Peyer's patch (tissue), 4 donors: ENCODE measurements at regions not wholly inside any gene's neighbourhood (a gene's known extent, or its start where the extent isn't known, plus 50 kb on each side); places are given as distances from the start of the nearest gene placed in this dataset.

ENCODE experiments used
- DNase-seq, 3 donors: peaks; one replicate each; pipeline ENCODE4 v3.0.0-alpha.2; 2017 to 2019
- H3K27ac ChIP-seq, 4 donors: fragments of 200-600 bp; sonication (generic); one replicate each; pipeline ENCODE4 v1.5.1; 2016 to 2019
- H3K27me3 ChIP-seq, 2 donors: fragments of 200-600 bp; sonication (generic); one replicate each; pipeline ENCODE4 v1.5.1; 2019
- H3K36me3 ChIP-seq, 3 donors: fragments of 200-600 bp; sonication (generic); one replicate each; pipeline ENCODE4 v1.5.1; 2016 to 2019
- H3K4me1 ChIP-seq, 4 donors: fragments of 200-600 bp; sonication (generic); one replicate each; pipeline ENCODE4 v1.5.1; 2016 to 2019
- H3K4me3 ChIP-seq, 4 donors: fragments of 200-600 bp; sonication (generic); 1 replicate in 3 of 4; 2 replicates in 1 of 4; pipeline ENCODE4 v1.5.1; 2016 to 2019; ENCODE audit warnings: mild to moderate bottlenecking in 1 of 4
- H3K9me3 ChIP-seq, 4 donors: fragments of 200-600 bp; sonication (generic); one replicate each; pipeline ENCODE4 v1.5.1; 2016 to 2019; ENCODE audit warnings: mild to moderate bottlenecking in 1 of 4
- POLR2A ChIP-seq, 2 donors: fragments of 450-650 bp; IDR thresholded peaks; one replicate each; pipeline ENCODE4 v1.5.1; 2017; ENCODE audit warnings: antibody characterized with exemption in 2 of 2, mild to moderate bottlenecking in 2 of 2, moderate library complexity in 2 of 2
- TF ChIP-seq, protein P1 (sequence below), 6 experiments: fragments of 450-650 bp in 4 of 6; fragments of 200-600 bp in 2 of 6; sonication (generic) in 1 of 6; IDR thresholded peaks; one replicate each; pipeline ENCODE4 v1.5.1; 2017 to 2019; ENCODE audit warnings: antibody characterized with exemption in 6 of 6, mild to moderate bottlenecking in 3 of 6, moderate library complexity in 1 of 6

DNA sequence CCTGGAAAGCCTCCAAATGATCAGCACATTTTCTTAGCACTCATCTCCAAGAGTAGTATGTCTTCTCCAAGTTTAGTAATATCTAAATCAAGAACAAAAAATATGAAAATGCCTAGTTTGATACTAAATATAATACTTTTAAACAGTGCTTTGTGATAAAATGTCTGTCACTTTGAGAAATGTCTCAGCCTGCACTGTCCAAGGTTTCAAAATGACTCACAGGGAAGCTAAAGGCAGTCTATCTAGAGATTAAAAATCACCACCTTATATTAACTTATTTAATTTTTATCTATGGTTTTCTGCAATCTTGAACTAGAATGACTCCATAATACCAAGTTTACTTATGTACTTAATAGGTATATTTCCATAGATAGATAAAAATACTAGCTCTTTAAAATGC lies 633.0 kb upstream of the C9orf72 start:
- Histone ChIP-seq H3K36me3 (no peaks in the 10 kb centered on the region), H3K27ac (no peak overlapping the region), H3K9me3 (no peaks in the 10 kb centered on the region), H3K4me1 (no peaks in the 10 kb centered on the region), H3K27me3 (no peaks in the 10 kb centered on the region), H3K4me3 (no peak overlapping the region)
- no peak for DNase-seq
- TF ChIP-seq POLR2A (IDR thresholded peaks at IDR 0.05) = no peak
- TF ChIP-seq, protein P1, sequence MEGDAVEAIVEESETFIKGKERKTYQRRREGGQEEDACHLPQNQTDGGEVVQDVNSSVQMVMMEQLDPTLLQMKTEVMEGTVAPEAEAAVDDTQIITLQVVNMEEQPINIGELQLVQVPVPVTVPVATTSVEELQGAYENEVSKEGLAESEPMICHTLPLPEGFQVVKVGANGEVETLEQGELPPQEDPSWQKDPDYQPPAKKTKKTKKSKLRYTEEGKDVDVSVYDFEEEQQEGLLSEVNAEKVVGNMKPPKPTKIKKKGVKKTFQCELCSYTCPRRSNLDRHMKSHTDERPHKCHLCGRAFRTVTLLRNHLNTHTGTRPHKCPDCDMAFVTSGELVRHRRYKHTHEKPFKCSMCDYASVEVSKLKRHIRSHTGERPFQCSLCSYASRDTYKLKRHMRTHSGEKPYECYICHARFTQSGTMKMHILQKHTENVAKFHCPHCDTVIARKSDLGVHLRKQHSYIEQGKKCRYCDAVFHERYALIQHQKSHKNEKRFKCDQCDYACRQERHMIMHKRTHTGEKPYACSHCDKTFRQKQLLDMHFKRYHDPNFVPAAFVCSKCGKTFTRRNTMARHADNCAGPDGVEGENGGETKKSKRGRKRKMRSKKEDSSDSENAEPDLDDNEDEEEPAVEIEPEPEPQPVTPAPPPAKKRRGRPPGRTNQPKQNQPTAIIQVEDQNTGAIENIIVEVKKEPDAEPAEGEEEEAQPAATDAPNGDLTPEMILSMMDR (IDR thresholded peaks at IDR 0.05) = no peak

DNA sequence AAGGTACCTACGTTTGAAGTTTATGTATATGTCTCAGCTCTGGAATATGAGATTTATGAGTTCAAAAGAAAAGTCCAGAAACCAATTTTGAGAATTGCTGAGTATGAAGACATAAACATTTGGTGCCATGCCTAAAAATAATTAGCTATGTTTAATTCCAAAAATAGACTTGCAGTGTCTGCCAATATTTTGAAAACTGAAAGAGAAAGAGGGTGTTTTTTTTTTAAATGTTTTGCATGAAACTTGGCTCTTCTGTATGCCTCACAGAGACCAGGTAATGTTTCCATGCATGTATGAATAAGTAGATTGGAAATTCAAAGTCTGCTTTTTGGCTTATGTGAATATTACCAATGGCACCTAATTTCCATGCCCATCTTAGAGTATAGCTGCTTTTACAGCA lies 634.4 kb upstream of the C9orf72 start:
- Histone ChIP-seq H3K9me3 (no peaks in the 10 kb centered on the region), H3K36me3 (no peaks in the 10 kb centered on the region), H3K4me3 (no peak overlapping the region), H3K27ac (no peak overlapping the region), H3K27me3 (no peaks in the 10 kb centered on the region), H3K4me1 (no peaks in the 10 kb centered on the region)
- TF ChIP-seq POLR2A (IDR thresholded peaks at IDR 0.05) = no peak
- TF ChIP-seq, protein P1 (IDR thresholded peaks at IDR 0.05) = no peak
- DNase-seq = no peak

DNA sequence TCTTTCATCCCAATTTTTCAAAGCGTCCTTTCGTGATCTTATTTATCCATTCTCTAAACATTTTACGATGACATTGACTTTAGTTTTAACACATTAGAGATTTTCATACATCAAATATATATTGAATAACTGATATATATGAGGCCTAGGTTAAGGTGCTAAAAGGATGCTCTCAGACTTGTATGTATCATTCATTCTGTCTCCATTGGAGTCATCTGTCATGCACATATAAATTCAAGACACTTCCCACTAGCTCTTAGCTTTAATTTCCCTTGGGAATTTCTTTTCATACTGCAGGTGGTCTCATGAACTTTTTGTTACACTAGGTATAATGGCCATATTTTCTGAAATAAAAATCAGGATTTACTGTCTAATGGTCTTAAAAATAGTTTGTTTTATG lies 635.8 kb upstream of the C9orf72 start:
- no peak overlapping the region for H3K27ac ChIP-seq
- no peaks in the 10 kb centered on the region for H3K36me3 ChIP-seq
- no peak for DNase-seq
- H3K4me3 ChIP-seq = no peak overlapping the region
- no peaks in the 10 kb centered on the region for H3K9me3 ChIP-seq
- H3K27me3 ChIP-seq = no peaks in the 10 kb centered on the region
- H3K4me1 ChIP-seq = no peaks in the 10 kb centered on the region
- TF ChIP-seq, protein P1 (IDR thresholded peaks at IDR 0.05) = no peak
- no peak for TF ChIP-seq POLR2A (IDR thresholded peaks at IDR 0.05)

DNA sequence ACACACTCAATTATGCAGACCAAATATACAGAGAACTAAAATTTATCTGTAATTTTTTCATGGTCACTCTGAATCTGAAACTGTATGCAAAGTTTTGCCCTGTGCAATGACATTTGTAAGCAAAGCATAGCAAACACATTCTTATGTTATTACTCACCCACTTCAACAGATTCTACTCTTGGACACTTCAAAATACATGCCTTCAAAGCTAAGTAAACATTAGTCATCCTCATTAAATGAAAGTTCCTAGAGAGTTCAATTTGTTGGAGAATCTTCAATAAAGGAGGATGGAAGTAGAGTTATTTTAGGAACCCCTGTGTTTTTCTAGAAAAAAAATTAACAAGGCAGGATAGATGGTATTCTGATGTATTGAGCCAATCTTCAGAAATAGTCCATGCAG lies 639.7 kb upstream of the C9orf72 start:
- Histone ChIP-seq H3K9me3 (no peaks in the 10 kb centered on the region), H3K4me1 (no peaks in the 10 kb centered on the region), H3K27me3 (no peaks in the 10 kb centered on the region), H3K36me3 (no peaks in the 10 kb centered on the region), H3K4me3 (no peak overlapping the region), H3K27ac (no peak overlapping the region)
- TF ChIP-seq, protein P1 (IDR thresholded peaks at IDR 0.05) = no peak
- TF ChIP-seq POLR2A (IDR thresholded peaks at IDR 0.05) = no peak
- no peak for DNase-seq

DNA sequence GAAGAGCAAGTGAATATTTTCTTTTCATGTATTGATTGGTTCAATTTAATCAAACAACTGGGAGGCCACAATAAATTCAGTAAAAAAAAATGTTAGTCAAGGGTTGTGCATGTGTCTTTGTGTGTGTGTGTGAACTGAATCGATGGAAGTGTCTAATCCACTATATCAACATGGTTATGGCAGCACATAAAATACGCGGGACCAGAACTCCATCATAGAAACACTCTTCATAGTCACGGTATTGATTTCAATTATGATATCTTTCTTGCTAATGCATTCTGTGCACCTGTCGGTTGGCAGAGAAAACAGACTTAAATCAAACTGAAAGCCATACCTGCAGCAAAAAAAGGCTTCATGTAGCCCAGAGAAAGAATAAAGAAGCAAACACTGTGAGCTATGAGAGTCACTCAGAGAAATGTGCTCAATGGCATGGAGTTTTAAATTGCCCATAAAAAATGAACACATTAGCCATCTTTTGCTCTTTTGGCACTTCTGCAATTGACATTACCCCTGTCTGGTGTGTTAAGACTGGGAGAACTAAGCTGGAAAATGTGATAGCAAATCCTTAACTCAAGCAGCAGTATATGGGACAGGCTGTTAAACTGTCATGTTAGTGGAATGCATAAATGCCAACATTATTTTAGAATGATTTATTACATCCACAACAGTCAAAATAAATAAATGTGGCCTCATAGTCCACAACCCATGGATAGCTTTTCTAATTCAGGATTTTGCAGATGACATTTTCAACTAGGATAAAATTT lies 642.4 kb upstream of the C9orf72 start:
- H3K9me3 ChIP-seq = no peaks in the 10 kb centered on the region
- H3K27me3 ChIP-seq = no peaks in the 10 kb centered on the region
- no peak overlapping the region for H3K27ac ChIP-seq
- no peak for TF ChIP-seq POLR2A (IDR thresholded peaks at IDR 0.05)
- TF ChIP-seq, protein P1 (IDR thresholded peaks at IDR 0.05) = no peak
- H3K4me1 ChIP-seq = no peaks in the 10 kb centered on the region
- H3K36me3 ChIP-seq = no peaks in the 10 kb centered on the region
- DNase-seq = no peak
- H3K4me3 ChIP-seq = no peak overlapping the region
